Activated naive CD4-positive, alpha-beta T cell treated with anti-CD3 and anti-CD28 coated beads for 36 hours (primary cell): ENCODE measurements at regions not wholly inside any gene's neighbourhood (a gene's known extent, or its start where the extent isn't known, plus 50 kb on each side); places are given as distances from the start of the nearest gene placed in this dataset.
A peak's percentile ranks its signal among the peaks of the same experiment; 100 is the strongest.
"Not testable (repeated sequence)": the region's sequence is repeated elsewhere in the genome, so short reads cannot be mapped to it uniquely, and the experiment has no call there.

Experiments
- CTCF ChIA-PET: fragments of 350-600 bp; sonication (Branson Sonifier 250); formaldehyde crosslinking; loops from one replicate; lab custom pipeline; 2021; ENCODE audit warnings: antibody characterized with exemption; lab: Charles Lee
- DNase-seq: peaks from one replicate; pipeline ENCODE4 v3.0.0-alpha.2; 2020
- H3K27ac Mint-ChIP-seq: one replicate; pipeline ENCODE4 v1.8.0; 2021; ENCODE audit warnings: mild to moderate bottlenecking, mixed read lengths
- H3K27me3 Mint-ChIP-seq: one replicate; pipeline ENCODE4 v1.8.0; 2021; ENCODE audit warnings: low read depth, mixed read lengths
- H3K36me3 Mint-ChIP-seq: one replicate; pipeline ENCODE4 v1.8.0; 2021; ENCODE audit warnings: low read depth, mixed read lengths
- H3K4me1 Mint-ChIP-seq: one replicate; pipeline ENCODE4 v1.8.0; 2021; ENCODE audit warnings: low read depth, mixed read lengths
- H3K4me3 Mint-ChIP-seq: one replicate; pipeline ENCODE4 v1.8.0; 2021; ENCODE audit warnings: mild to moderate bottlenecking, moderate library complexity, mixed read lengths
- H3K9me3 Mint-ChIP-seq: one replicate; pipeline ENCODE4 v1.8.0; 2021; ENCODE audit warnings: mixed read lengths
- intact Hi-C: fragments of 100-400 bp; cut with micrococcal nuclease; formaldehyde crosslinking; loops from one replicate; pipeline ENCODE4 v1.15.1; 2023

GRCh38 chr13:33556828-33557227 is 261.1 kb upstream of the RFC3 start:
- Mint-ChIP-seq H3K9me3 (no peaks in the 10 kb centered on the region), H3K4me3 (no peak overlapping the region), H3K27ac (no peak overlapping the region), H3K36me3 (no peaks in the 10 kb centered on the region), H3K4me1 (peaks cover 7% of the 10 kb centered on the region), H3K27me3 (peaks cover 5% of the 10 kb centered on the region)
- no peak for DNase-seq
- CTCF ChIA-PET = no interaction called here
- intact Hi-C loops = no loop called here

DNA sequence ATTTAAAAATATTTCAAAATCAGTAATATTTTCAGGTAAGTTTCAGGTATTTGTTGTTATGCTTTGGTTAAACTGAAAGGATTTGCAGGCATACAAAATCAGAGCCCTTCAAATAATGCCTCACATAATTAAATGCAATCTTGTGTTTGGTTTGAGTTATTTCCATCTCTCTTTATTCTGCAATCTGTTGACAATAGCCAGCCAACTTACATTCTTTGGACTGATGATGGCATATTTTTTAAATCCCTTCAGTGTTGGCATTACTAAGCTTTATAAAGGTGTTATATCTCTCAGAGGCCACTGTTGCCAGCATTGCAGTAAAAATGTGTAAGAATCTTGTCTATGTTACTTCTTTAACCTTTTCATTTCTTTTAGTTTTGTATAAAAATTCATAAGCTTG is 257.2 kb upstream of the RFC3 start:
- intact Hi-C loops = no loop called here
- DNase-seq = no peak
- Mint-ChIP-seq H3K36me3 (no peaks in the 10 kb centered on the region), H3K4me1 (no peaks in the 10 kb centered on the region), H3K4me3 (no peak overlapping the region), H3K27me3 (peaks cover 5% of the 10 kb centered on the region), H3K9me3 (no peaks in the 10 kb centered on the region), H3K27ac (no peak overlapping the region)
- CTCF ChIA-PET = interaction anchor here (0.8 kb wide), 1 partner anchor 163 kb away, joined by 4 read pairs; no protein-coding TSS in a partner anchor

- CTCF ChIA-PET = no interaction called here
- no peak overlapping the region for H3K27ac Mint-ChIP-seq
- H3K4me1 Mint-ChIP-seq = no peaks in the 10 kb centered on the region
- H3K9me3 Mint-ChIP-seq = no peaks in the 10 kb centered on the region
- peaks cover 5% of the 10 kb centered on the region for H3K27me3 Mint-ChIP-seq
- DNase-seq = no peak
- no peaks in the 10 kb centered on the region for H3K36me3 Mint-ChIP-seq
- intact Hi-C loops = no loop called here
- H3K4me3 Mint-ChIP-seq = no peak overlapping the region
These were observed 256.3 kb upstream of the RFC3 start for GRCh38 chr13:33561627-33562026.

GRCh38 chr13:33571618-33572017 is 246.3 kb upstream of the RFC3 start:
- H3K9me3 Mint-ChIP-seq = no peaks in the 10 kb centered on the region
- DNase-seq = no peak
- H3K4me1 Mint-ChIP-seq = peaks cover 6% of the 10 kb centered on the region
- no peak overlapping the region for H3K27ac Mint-ChIP-seq
- CTCF ChIA-PET = no interaction called here
- no peaks in the 10 kb centered on the region for H3K27me3 Mint-ChIP-seq
- no peaks in the 10 kb centered on the region for H3K36me3 Mint-ChIP-seq
- H3K4me3 Mint-ChIP-seq = no peak overlapping the region
- intact Hi-C loops = loop anchor here (2.0 kb wide), 1 partner anchor 41 kb away; no protein-coding TSS in a partner anchor

DNA sequence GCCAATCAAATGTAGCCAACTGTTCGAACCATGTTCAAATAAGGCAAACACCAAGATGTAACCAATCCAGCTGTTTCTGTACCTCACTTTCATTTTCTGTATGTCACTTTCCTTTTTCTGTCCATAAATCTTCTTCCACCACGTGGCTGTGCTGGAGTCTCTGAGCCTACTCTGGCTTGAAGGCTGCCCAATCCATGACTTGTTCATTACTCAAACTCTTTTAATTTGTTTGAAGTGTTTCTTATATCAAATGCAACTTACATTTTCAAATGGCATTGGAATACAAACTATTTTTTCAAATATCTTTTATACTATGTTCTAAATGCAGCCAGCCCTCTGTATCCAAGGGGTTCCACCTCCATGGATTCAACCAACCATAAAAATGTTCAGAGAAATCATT is 245.6 kb upstream of the RFC3 start:
- CTCF ChIA-PET, H3K27me3 Mint-ChIP-seq, H3K4me3 Mint-ChIP-seq, H3K4me1 Mint-ChIP-seq, H3K27ac Mint-ChIP-seq, H3K36me3 Mint-ChIP-seq, H3K9me3 Mint-ChIP-seq: not testable (repeated sequence)
- DNase-seq = peak; percentile 14
- intact Hi-C loops = loop anchor here (2.0 kb wide), 1 partner anchor 40 kb away; no protein-coding TSS in a partner anchor

DNA sequence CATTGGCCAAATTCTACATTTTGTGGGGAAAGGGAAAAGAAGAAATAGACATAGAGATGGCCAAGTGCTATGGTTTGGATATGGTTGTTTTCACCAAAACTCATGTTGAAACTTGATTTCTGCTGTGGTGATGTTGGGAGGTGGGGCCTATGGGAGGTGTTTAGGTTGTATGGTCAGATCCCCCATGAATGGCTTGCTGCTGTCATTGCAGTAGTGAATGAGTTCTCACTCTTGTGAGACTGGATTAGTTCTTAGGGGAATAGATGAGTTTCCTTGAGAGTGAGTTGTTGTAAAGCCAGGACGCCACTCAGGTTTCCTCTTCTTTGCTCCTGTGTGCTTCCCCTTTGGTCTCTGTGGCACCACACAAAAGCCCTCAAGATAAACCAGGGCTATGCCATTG is 242.6 kb upstream of the RFC3 start:
- Mint-ChIP-seq H3K4me3 (no peak overlapping the region), H3K9me3 (no peaks in the 10 kb centered on the region), H3K4me1 (peaks cover 6% of the 10 kb centered on the region), H3K27ac (no peak overlapping the region), H3K27me3 (peaks cover 8% of the 10 kb centered on the region), H3K36me3 (no peaks in the 10 kb centered on the region)
- no peak for DNase-seq
- CTCF ChIA-PET = interaction anchor here (0.6 kb wide), 1 partner anchor 12 kb away, joined by 3 read pairs; no protein-coding TSS in a partner anchor
- intact Hi-C loops = no loop called here

GRCh38 chr13:33577007-33577406 is 240.9 kb upstream of the RFC3 start:
- CTCF ChIA-PET = no interaction called here
- Mint-ChIP-seq H3K9me3 (no peaks in the 10 kb centered on the region), H3K36me3 (no peaks in the 10 kb centered on the region), H3K4me1 (peaks cover 3% of the 10 kb centered on the region), H3K27ac (no peak overlapping the region), H3K4me3 (no peak overlapping the region), H3K27me3 (peaks cover 8% of the 10 kb centered on the region)
- intact Hi-C loops = no loop called here
- no peak for DNase-seq

- H3K27ac Mint-ChIP-seq = no peak overlapping the region
- CTCF ChIA-PET = no interaction called here
- intact Hi-C loops = no loop called here
- H3K36me3 Mint-ChIP-seq = no peaks in the 10 kb centered on the region
- no peaks in the 10 kb centered on the region for H3K4me1 Mint-ChIP-seq
- no peaks in the 10 kb centered on the region for H3K9me3 Mint-ChIP-seq
- DNase-seq = no peak
- peaks cover 8% of the 10 kb centered on the region for H3K27me3 Mint-ChIP-seq
- no peak overlapping the region for H3K4me3 Mint-ChIP-seq
These were observed 239.2 kb upstream of the RFC3 start for GRCh38 chr13:33578786-33579185.

DNA sequence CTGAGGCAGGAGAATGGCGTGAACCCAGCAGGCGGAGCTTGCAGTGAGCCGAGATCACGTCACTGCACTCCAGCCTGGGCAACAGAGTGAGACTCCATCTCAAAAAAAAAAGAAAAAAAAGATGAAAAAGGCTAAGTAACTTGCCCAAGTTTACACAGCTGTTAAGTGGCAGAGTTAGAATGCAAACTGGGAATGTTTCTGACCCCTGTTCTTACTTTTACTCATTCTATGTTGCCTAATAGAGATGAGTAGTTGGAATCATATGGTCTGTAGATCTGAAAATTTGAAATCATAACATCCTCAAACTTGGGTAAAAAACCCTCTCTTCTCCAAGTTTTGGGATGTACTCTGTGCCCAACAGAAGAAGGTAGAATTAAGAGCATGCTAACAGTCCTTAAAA is 235.8 kb upstream of the RFC3 start:
- Mint-ChIP-seq H3K36me3 (no peaks in the 10 kb centered on the region), H3K4me1 (no peaks in the 10 kb centered on the region), H3K4me3 (no peak overlapping the region), H3K27me3 (peaks cover 8% of the 10 kb centered on the region), H3K9me3 (no peaks in the 10 kb centered on the region), H3K27ac (no peak overlapping the region)
- intact Hi-C loops = no loop called here
- CTCF ChIA-PET = no interaction called here
- DNase-seq = no peak

DNA sequence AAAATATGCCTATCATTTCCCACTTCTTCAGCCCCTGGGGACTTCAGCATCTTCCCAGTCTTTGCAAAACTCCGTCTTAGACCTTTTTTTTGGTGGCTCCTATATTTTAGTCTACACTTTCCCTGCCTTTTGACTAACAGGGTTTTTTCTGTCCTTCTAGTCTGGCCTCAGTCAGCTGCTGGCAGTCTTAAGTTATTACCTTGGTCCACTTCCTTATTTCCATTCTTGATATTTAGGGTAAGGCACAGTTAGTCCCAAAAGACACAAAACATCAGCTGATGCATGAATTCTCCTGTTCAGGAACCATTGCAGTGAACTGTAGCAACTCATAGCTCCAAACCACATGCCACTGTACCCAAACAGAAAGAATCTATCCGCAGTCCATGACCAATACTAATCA is 234.6 kb upstream of the RFC3 start:
- H3K9me3 Mint-ChIP-seq = no peaks in the 10 kb centered on the region
- H3K4me1 Mint-ChIP-seq = no peaks in the 10 kb centered on the region
- CTCF ChIA-PET = no interaction called here
- H3K27ac Mint-ChIP-seq = no peak overlapping the region
- DNase-seq = no peak
- H3K4me3 Mint-ChIP-seq = no peak overlapping the region
- no peaks in the 10 kb centered on the region for H3K36me3 Mint-ChIP-seq
- intact Hi-C loops = no loop called here
- H3K27me3 Mint-ChIP-seq = peaks cover 5% of the 10 kb centered on the region

DNA sequence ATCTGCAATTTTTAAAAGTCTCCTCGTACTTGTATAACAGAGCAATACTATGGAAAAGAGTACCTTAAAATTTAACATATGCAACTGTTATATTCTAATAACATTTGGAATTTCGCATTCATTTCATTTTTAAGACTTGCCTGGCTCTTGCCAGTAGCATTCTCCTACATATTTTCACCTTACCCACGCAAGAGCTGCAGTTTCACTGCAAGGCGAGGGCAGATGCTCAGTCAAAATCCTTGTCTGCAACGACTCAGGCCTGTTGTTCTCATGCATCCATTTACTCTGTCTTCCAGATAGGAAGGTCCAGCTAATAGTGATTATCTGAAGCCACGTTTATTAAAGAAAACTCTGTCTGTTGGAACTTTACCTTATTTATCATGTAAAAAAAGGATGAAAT is 227.0 kb upstream of the RFC3 start:
- H3K36me3 Mint-ChIP-seq = no peaks in the 10 kb centered on the region
- peaks cover 1% of the 10 kb centered on the region for H3K27me3 Mint-ChIP-seq
- no peaks in the 10 kb centered on the region for H3K9me3 Mint-ChIP-seq
- DNase-seq = no peak
- H3K4me1 Mint-ChIP-seq = no peaks in the 10 kb centered on the region
- H3K27ac Mint-ChIP-seq = no peak overlapping the region
- intact Hi-C loops = no loop called here
- H3K4me3 Mint-ChIP-seq = no peak overlapping the region
- CTCF ChIA-PET = no interaction called here

GRCh38 chr13:33606692-33607091 is 211.3 kb upstream of the RFC3 start:
- Mint-ChIP-seq H3K27ac (no peak overlapping the region), H3K36me3 (peaks cover 4% of the 10 kb centered on the region), H3K27me3 (no peaks in the 10 kb centered on the region), H3K4me1 (peaks cover 16% of the 10 kb centered on the region), H3K4me3 (no peak overlapping the region), H3K9me3 (peaks cover 3% of the 10 kb centered on the region)
- DNase-seq = no peak
- CTCF ChIA-PET = interaction anchor here (0.7 to 1.5 kb wide), 3 partner anchors 48 to 117 kb away, joined by 3 to 5 read pairs (median 4); no protein-coding TSS in a partner anchor
- intact Hi-C loops = no loop called here

DNA sequence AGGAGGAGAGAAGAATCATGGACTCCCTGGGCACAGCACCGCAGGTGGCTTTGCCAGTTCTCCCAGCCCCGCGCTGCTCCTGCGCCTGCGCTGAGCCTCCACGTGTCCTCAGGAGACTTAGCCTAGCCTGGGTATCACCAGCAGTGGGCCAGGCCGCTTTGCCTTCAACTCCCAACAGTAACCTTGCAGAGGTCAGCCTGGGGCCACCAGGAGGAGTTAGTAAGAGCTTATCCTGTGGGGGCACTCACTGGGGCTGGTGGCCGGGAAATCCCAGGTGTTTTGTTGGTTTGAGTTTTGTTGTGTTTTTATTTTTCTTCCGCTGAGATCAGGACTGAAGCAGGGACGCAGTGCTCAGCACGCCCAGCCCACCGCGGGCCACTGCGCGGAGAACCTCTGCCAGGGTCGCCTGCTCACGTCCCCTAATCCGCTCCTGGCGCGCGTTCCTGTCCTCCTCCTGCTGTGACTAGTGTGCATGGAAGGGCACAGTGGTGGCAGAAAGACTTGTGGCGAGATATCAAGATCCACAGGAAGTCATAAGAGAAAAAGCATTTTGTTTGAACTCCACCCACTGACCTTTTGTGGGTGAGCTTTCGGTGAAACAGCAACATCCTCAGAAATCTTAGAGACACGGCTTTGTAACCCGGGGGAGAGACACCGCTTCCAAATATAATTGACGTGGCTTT is 207.4 kb upstream of the RFC3 start:
- H3K27me3 Mint-ChIP-seq = peaks cover 6% of the 10 kb centered on the region
- intact Hi-C loops = no loop called here

More for the DNA sequence above, 207.4 kb upstream of the RFC3 start:
- H3K4me3 Mint-ChIP-seq = peak overlapping the region; percentile 46
- CTCF ChIA-PET = no interaction called here
- DNase-seq = peak; percentile 59
- H3K9me3 Mint-ChIP-seq = no peaks in the 10 kb centered on the region
- peaks cover 40% of the 10 kb centered on the region for H3K4me1 Mint-ChIP-seq
- peak overlapping the region; percentile 86 for H3K27ac Mint-ChIP-seq
- H3K36me3 Mint-ChIP-seq = no peaks in the 10 kb centered on the region
